HG03521 (cell line): ENCODE measurements at regions not wholly inside any gene's neighbourhood (a gene's known extent, or its start where the extent isn't known, plus 50 kb on each side); places are given as distances from the start of the nearest gene placed in this dataset.

ENCODE experiments used
- ATAC-seq: cut with Tn5 transposase; IDR thresholded peaks from one replicate; pipeline ENCODE4 v1.9.1; 2021; ENCODE audit warnings: mild to moderate bottlenecking, moderate library complexity; ENCODE audit not compliant: unreplicated experiment

GRCh38 chr9:690517-691111, 150.9 kb upstream of the DMRT1 start:
- ATAC-seq: no peak

- ATAC-seq: no peak
Observed at GRCh38 chr9:691825-692400, 149.6 kb upstream of the DMRT1 start.

GRCh38 chr9:692636-693129, 148.8 kb upstream of the DMRT1 start:
- ATAC-seq: no peak

- no peak for ATAC-seq
Observed at GRCh38 chr9:693201-694091, 148.1 kb upstream of the DMRT1 start.

GRCh38 chr9:694092-694402, 147.4 kb upstream of the DMRT1 start:
- no peak for ATAC-seq

GRCh38 chr9:694403-695154, 146.9 kb upstream of the DMRT1 start:
- no peak for ATAC-seq

GRCh38 chr9:695252-695651, 146.2 kb upstream of the DMRT1 start:
- ATAC-seq: no peak

- no peak for ATAC-seq
Observed at GRCh38 chr9:696332-697323, 144.9 kb upstream of the DMRT1 start.

GRCh38 chr9:698276-698675, 143.2 kb upstream of the DMRT1 start:
- no peak for ATAC-seq

- no peak for ATAC-seq
Observed at GRCh38 chr9:698954-699353, 142.5 kb upstream of the DMRT1 start.

GRCh38 chr9:699396-699795, 142.1 kb upstream of the DMRT1 start:
- ATAC-seq: no peak

GRCh38 chr9:700365-701282, 140.9 kb upstream of the DMRT1 start:
- ATAC-seq: no peak

GRCh38 chr9:703392-703791, 138.1 kb upstream of the DMRT1 start:
- no peak for ATAC-seq

GRCh38 chr9:706073-706472, 135.4 kb upstream of the DMRT1 start:
- no peak for ATAC-seq

- ATAC-seq: no peak
Observed at GRCh38 chr9:706606-707459, 134.7 kb upstream of the DMRT1 start.

GRCh38 chr9:708182-708550, 133.3 kb upstream of the DMRT1 start:
- ATAC-seq: no peak

- no peak for ATAC-seq
Observed at GRCh38 chr9:708551-709432, 132.7 kb upstream of the DMRT1 start.
